Neuronal stem cell (in vitro differentiated cells): ENCODE measurements at regions not wholly inside any gene's neighbourhood (a gene's known extent, or its start where the extent isn't known, plus 50 kb on each side); places are given as distances from the start of the nearest gene placed in this dataset.

Experiments used
- DNase-seq: peaks from one replicate; pipeline ENCODE4 v3.0.0-alpha.2; 2013; ENCODE audit warnings: low spot score
- H2AFZ ChIP-seq: one replicate; pipeline ENCODE4 v1.6.1; 2013; ENCODE audit warnings: mild to moderate bottlenecking, low read length, inconsistent platforms
- H2AK5ac ChIP-seq: 2 replicates; pipeline ENCODE4 v1.6.1; 2013; ENCODE audit warnings: low read depth, mild to moderate bottlenecking, inconsistent platforms, low read length, moderate library complexity, mixed read lengths
- H2BK120ac ChIP-seq: 2 replicates; pipeline ENCODE4 v1.6.1; 2013; ENCODE audit warnings: low read depth, mild to moderate bottlenecking, inconsistent platforms, low read length, moderate library complexity, mixed read lengths
- H2BK12ac ChIP-seq: one replicate; pipeline ENCODE4 v1.6.1; 2013; ENCODE audit warnings: low read length, inconsistent platforms
- H2BK15ac ChIP-seq: 2 replicates; pipeline ENCODE4 v1.6.1; 2013; ENCODE audit warnings: mild to moderate bottlenecking, low read length, inconsistent platforms, mixed read lengths
- H2BK5ac ChIP-seq: one replicate; pipeline ENCODE4 v1.6.1; 2013; ENCODE audit warnings: inconsistent platforms, mild to moderate bottlenecking, low read length, moderate library complexity
- H3K14ac ChIP-seq: one replicate; pipeline ENCODE4 v1.6.1; 2013; ENCODE audit warnings: low read length, inconsistent platforms
- H3K18ac ChIP-seq: 2 replicates; pipeline ENCODE4 v1.6.1; 2013; ENCODE audit warnings: low read length, inconsistent platforms
- H3K23ac ChIP-seq: 2 replicates; pipeline ENCODE4 v1.6.1; 2013; ENCODE audit warnings: low read depth, mild to moderate bottlenecking, mixed read lengths, low read length, inconsistent platforms; ENCODE audit not compliant: poor library complexity
- H3K27ac ChIP-seq: replicated peaks from 3 replicates; pipeline ENCODE4 v1.5.1; 2013; ENCODE audit warnings: low read length, inconsistent platforms
- H3K27me3 ChIP-seq, 3 experiments: 2 replicates each; pipeline ENCODE4 v1.6.1; 2013; ENCODE audit warnings: low read length in 3 of 3, mild to moderate bottlenecking in 2 of 3, inconsistent platforms in 1 of 3, low read depth in 1 of 3, mixed read lengths in 1 of 3, moderate library complexity in 1 of 3; ENCODE audit not compliant: control insufficient read depth in 3 of 3, insufficient read depth in 3 of 3
- H3K36me3 ChIP-seq, 2 donors: replicated peaks in 1 of 2; 2 replicates each; pipeline ENCODE4 v1.6.1; 2013; ENCODE audit warnings: low read length in 2 of 2; ENCODE audit not compliant: control insufficient read depth in 2 of 2, insufficient read depth in 2 of 2
- H3K4ac ChIP-seq: 2 replicates; pipeline ENCODE4 v1.6.1; 2013; ENCODE audit warnings: inconsistent platforms, mild to moderate bottlenecking, low read length, moderate library complexity
- H3K4me1 ChIP-seq, 2 donors: 1 replicate in 1 of 2; 2 replicates in 1 of 2; pipeline ENCODE4 v1.6.1; 2013; ENCODE audit warnings: low read length in 2 of 2, low read depth in 1 of 2; ENCODE audit not compliant: control insufficient read depth in 2 of 2, insufficient read depth in 1 of 2
- H3K4me2 ChIP-seq: one replicate; pipeline ENCODE4 v1.6.1; 2013; ENCODE audit warnings: mild to moderate bottlenecking, low read length, inconsistent platforms; ENCODE audit not compliant: insufficient read depth, poor library complexity, severe bottlenecking
- H3K4me3 ChIP-seq, 2 donors: 2 replicates each; pipeline ENCODE4 v1.5.1; 2013; ENCODE audit warnings: low read length in 2 of 2, mild to moderate bottlenecking in 2 of 2, inconsistent platforms in 1 of 2, moderate library complexity in 1 of 2
- H3K79me1 ChIP-seq: one replicate; pipeline ENCODE4 v1.6.1; 2013; ENCODE audit warnings: low read depth, mild to moderate bottlenecking, inconsistent platforms, low read length, moderate library complexity
- H3K9ac ChIP-seq: one replicate; pipeline ENCODE4 v1.6.1; 2013; ENCODE audit warnings: mild to moderate bottlenecking, low read depth, low read length, inconsistent platforms; ENCODE audit not compliant: poor library complexity
- H3K9me3 ChIP-seq, 2 donors: replicated peaks in 1 of 2; 2 replicates each; pipeline versions ENCODE3 to v1.6.1; 2013; ENCODE audit warnings: low read length in 2 of 2, mild to moderate bottlenecking in 2 of 2, inconsistent platforms in 1 of 2, low read depth in 1 of 2, mixed read lengths in 1 of 2, moderate library complexity in 1 of 2; ENCODE audit not compliant: control insufficient read depth in 2 of 2, insufficient read depth in 1 of 2
- H4K8ac ChIP-seq: one replicate; pipeline ENCODE4 v1.6.1; 2013; ENCODE audit warnings: low read depth, mild to moderate bottlenecking, inconsistent platforms, low read length, moderate library complexity
- H4K91ac ChIP-seq: one replicate; pipeline ENCODE4 v1.6.1; 2013; ENCODE audit warnings: low read length, low read depth, mild to moderate bottlenecking, inconsistent platforms; ENCODE audit not compliant: poor library complexity
- WGBS, 2 donors: extraction: QIAGEN DNeasy Blood & Tissue Kit; methylation state at CpG; one replicate each; pipeline ENCODE4 v1.1.7; 2013; ENCODE audit warnings: missing lambda C conversion rate in 2 of 2, mixed read lengths in 1 of 2; ENCODE audit not compliant: insufficient read length in 2 of 2, insufficient replicate concordance in 1 of 2; ENCODE audit errors: extremely low coverage in 2 of 2; 5-methylcytosine and 5-hydroxymethylcytosine counted together

DNA sequence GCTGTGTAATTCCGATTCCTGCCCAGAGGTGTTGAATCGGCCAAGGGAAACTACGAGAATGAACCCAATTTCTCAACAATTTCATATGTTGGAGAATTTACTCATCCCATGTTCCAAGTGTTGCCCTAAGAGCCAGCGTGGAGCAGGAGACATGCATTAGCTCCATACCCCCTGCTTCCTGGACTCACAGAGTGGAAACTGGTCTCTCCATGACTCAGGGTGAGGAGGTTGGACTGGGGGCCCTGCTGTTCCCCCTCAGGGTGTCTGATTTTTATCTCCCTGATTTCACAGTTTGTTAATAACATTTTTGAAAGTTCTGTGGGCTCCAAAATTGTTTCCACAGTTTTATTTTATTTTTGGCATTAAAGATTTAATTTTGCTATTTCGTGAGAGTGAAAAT is 183.0 kb upstream of the SFRP2 start:
- no peak overlapping the region for H3K9ac ChIP-seq
- no peak overlapping the region for H3K27ac ChIP-seq
- no peak overlapping the region for H3K4me3 ChIP-seq
- H2BK12ac ChIP-seq, result no peak overlapping the region
- H2BK15ac ChIP-seq, result no peak overlapping the region
- no peaks in the 10 kb centered on the region for H3K79me1 ChIP-seq
- H3K36me3 ChIP-seq, result peaks cover 0 to 2% of the 10 kb centered on the region in 2 donors
- H2AK5ac ChIP-seq, result no peak overlapping the region
- no CpG with 5 or more reads among the region's 5 CpGs for WGBS, 2 donors
- no peak overlapping the region for H3K14ac ChIP-seq
- peaks cover 8 to 28% of the 10 kb centered on the region in 2 donors for H3K9me3 ChIP-seq
- no peak overlapping the region for H4K8ac ChIP-seq
- no peak overlapping the region for H3K4me2 ChIP-seq
- H2AFZ ChIP-seq, result no peak overlapping the region
- H4K91ac ChIP-seq, result no peak overlapping the region
- H3K27me3 ChIP-seq, result no peaks in the 10 kb centered on the region
- no peak overlapping the region for H2BK120ac ChIP-seq
- H3K4me1 ChIP-seq, result no peaks in the 10 kb centered on the region
- H3K18ac ChIP-seq, result no peak overlapping the region
- no peak overlapping the region for H3K4ac ChIP-seq
- no peak for DNase-seq
- H2BK5ac ChIP-seq, result no peak overlapping the region
- no peak overlapping the region for H3K23ac ChIP-seq

DNA sequence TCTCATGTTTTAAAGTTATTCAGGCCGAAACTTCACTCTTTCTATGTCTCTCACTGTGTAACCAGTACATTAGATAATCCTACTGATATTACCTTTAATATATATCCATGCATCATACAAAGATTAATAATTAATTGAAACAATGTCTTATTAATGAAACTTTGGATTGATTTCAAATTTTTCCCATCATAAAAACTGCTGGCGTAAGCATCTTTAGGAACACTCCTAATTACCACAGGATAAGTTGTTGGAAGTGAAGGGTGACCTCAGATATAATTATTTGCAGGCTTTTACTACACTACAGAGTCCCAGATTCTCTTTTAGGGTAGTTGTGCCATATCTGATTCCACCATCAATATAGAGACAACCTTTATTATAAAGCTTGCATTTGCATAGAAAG is 181.3 kb upstream of the SFRP2 start:
- Histone ChIP-seq H3K18ac (no peak overlapping the region), H3K27ac (no peak overlapping the region), H3K4me2 (no peak overlapping the region), H4K8ac (no peak overlapping the region), H4K91ac (no peak overlapping the region), H3K4ac (no peak overlapping the region), H2AK5ac (no peak overlapping the region), H3K79me1 (no peaks in the 10 kb centered on the region), H3K9ac (no peak overlapping the region), H3K36me3 (no peaks in the 10 kb centered on the region), H3K4me1 (no peaks in the 10 kb centered on the region), H3K23ac (no peak overlapping the region), H3K27me3 (no peaks in the 10 kb centered on the region), H2AFZ (no peak overlapping the region), H2BK12ac (no peak overlapping the region), H2BK15ac (no peak overlapping the region), H3K4me3 (no peak overlapping the region), H2BK120ac (no peak overlapping the region), H3K9me3 (peaks cover 4 to 19% of the 10 kb centered on the region in 2 donors), H3K14ac (no peak overlapping the region), H2BK5ac (no peak overlapping the region)
- WGBS, 2 donors, result no CpG with 5 or more reads among the region's 2 CpGs
- no peak for DNase-seq

DNA sequence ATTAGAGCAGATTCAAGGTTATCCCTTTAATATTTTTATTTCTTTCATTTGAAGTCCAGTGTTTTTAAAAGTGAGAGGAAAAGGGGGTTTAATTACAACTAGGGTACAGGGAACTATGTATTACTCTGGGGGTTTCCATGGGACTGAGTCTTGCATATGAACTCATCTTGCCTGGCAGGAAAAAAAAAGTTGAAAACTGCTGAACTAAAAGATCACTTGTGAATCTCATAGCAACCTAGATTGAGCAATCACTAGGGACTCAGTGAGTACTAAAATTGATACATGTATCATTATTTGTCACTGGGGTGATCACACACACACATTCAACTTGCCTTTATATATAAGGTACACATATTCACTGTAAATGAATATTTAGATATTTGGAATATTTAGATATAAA is 180.7 kb upstream of the SFRP2 start:
- no peak overlapping the region for H2AFZ ChIP-seq
- H3K14ac ChIP-seq, result no peak overlapping the region
- no peak overlapping the region for H2BK120ac ChIP-seq
- H3K23ac ChIP-seq, result no peak overlapping the region
- H3K9me3 ChIP-seq, result peaks cover 3 to 12% of the 10 kb centered on the region in 2 donors
- H3K4ac ChIP-seq, result no peak overlapping the region
- H4K8ac ChIP-seq, result no peak overlapping the region
- no peak overlapping the region for H3K4me3 ChIP-seq
- H3K18ac ChIP-seq, result no peak overlapping the region
- H2BK15ac ChIP-seq, result no peak overlapping the region
- H2BK5ac ChIP-seq, result no peak overlapping the region
- H3K27ac ChIP-seq, result no peak overlapping the region
- no peak overlapping the region for H2BK12ac ChIP-seq
- no peak overlapping the region for H3K9ac ChIP-seq
- H2AK5ac ChIP-seq, result no peak overlapping the region
- no peaks in the 10 kb centered on the region for H3K79me1 ChIP-seq
- no peak for DNase-seq
- no peak overlapping the region for H4K91ac ChIP-seq
- peaks cover 0 to under 1% of the 10 kb centered on the region in 2 donors for H3K4me1 ChIP-seq
- no peak overlapping the region for H3K4me2 ChIP-seq
- H3K36me3 ChIP-seq, result no peaks in the 10 kb centered on the region
- H3K27me3 ChIP-seq, result no peaks in the 10 kb centered on the region

DNA sequence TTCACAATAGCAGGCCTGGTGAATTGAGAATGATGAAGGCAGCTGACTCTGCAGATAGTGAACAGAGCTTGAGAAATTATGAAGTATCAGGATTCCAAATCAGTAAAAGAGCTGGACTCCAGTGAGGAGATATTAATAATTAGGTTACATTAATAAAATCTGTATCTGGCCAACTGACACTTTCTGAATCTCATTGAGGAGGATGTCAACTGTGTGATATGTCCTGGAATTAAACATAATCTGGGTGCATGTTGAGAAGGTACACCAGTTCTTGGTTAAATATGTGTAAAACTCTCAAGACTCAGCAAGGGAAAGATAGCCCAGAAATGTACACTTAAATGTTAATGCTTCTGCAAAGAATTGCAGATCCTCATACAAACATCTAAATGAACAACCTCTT is 177.8 kb upstream of the SFRP2 start:
- Histone ChIP-seq H2AFZ (no peak overlapping the region), H4K8ac (no peak overlapping the region), H3K4me2 (no peak overlapping the region), H3K4me3 (no peak overlapping the region), H3K18ac (no peak overlapping the region), H4K91ac (no peak overlapping the region), H3K4ac (no peak overlapping the region), H3K27me3 (no peaks in the 10 kb centered on the region), H3K9me3 (no peaks in the 10 kb centered on the region), H3K9ac (no peak overlapping the region), H3K79me1 (no peaks in the 10 kb centered on the region), H3K27ac (no peak overlapping the region), H3K4me1 (peaks cover 8 to 10% of the 10 kb centered on the region in 2 donors), H3K23ac (no peak overlapping the region), H3K14ac (no peak overlapping the region), H2BK120ac (no peak overlapping the region), H2BK15ac (no peak overlapping the region), H2AK5ac (no peak overlapping the region), H2BK5ac (no peak overlapping the region), H2BK12ac (no peak overlapping the region), H3K36me3 (no peaks in the 10 kb centered on the region)
- no peak for DNase-seq
